ENCODE measurements at regions not wholly inside any gene's neighbourhood (a gene's known extent, or its start where the extent isn't known, plus 50 kb on each side); places are given as distances from the start of the nearest gene placed in this dataset.

DNA sequence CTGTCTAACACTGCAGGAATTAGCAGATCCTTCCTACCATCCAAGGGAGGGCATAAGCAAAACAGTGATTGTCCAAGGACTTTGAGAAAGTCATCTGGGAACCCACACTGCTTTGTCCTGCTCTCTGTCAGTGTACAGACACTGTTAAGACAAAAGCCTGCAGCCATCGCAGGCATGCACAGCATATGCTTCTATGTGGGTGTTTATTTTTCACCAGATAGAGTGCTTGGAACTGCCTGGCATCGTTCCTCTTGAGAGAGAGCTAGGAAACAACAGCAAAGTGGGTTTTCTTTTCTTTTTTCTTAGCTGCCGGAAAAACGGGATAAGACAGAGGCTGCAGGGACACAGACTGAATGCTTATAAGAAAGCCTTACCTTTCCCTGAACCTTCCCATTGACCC is 212.3 kb downstream of the ICE1 start:
- no peak overlapping the region for H3K27ac Mint-ChIP-seq (ENCODE audit: unreplicated experiment)
- Histone ChIP-seq H3K79me2 (ENCODE audit: insufficient read depth, low read length) (no peaks in the 10 kb centered on the region), H3K4me2 (ENCODE audit: low read length) (no peak overlapping the region), H4K20me1 (ENCODE audit: insufficient read depth, low read length) (no peaks in the 10 kb centered on the region), H2AFZ (ENCODE audit: low read depth, low read length) (no peak overlapping the region), H3K4me3 (ENCODE audit: insufficient read depth, low read depth, low read length) (no peak overlapping the region), H3K4me1 (ENCODE audit: insufficient read depth, low read length) (no peaks in the 10 kb centered on the region), H3K27me3 (ENCODE audit: insufficient read depth, low read length) (no peaks in the 10 kb centered on the region), H3K9ac (ENCODE audit: low read length) (no peak overlapping the region), H3K36me3 (ENCODE audit: insufficient read depth, low read length) (no peaks in the 10 kb centered on the region), H3K9me3 (ENCODE audit: insufficient read depth, low read depth, low read length) (no peaks in the 10 kb centered on the region), H3K27ac (ENCODE audit: low read depth, low read length) (no peak overlapping the region)
- H3K27me3 Mint-ChIP-seq (ENCODE audit: low read depth, unreplicated experiment) = peaks cover 8% of the 10 kb centered on the region
- H3K4me1 Mint-ChIP-seq (ENCODE audit: low read depth, unreplicated experiment) = peaks cover 14% of the 10 kb centered on the region
- DNase-seq (ENCODE audit: low read depth) = no peak
- FAIRE-seq = no peak
- peaks cover 4% of the 10 kb centered on the region for H3K9me3 Mint-ChIP-seq (ENCODE audit: unreplicated experiment)
- no peak overlapping the region for H3K4me3 Mint-ChIP-seq (ENCODE audit: unreplicated experiment)
- TF ChIP-seq CTCF (IDR thresholded peaks at IDR 0.05; ENCODE audit: insufficient read depth, low read depth, low read length) = no peak
- TF ChIP-seq EZH2 (IDR thresholded peaks at IDR 0.05; ENCODE audit: insufficient read depth, low read length) = no peak
- no peaks in the 10 kb centered on the region for H3K36me3 Mint-ChIP-seq (ENCODE audit: low read depth, unreplicated experiment)

GRCh38 chr5:5633579-5633978 is 211.1 kb downstream of the ICE1 start:
- peaks cover 20% of the 10 kb centered on the region for H3K4me1 Mint-ChIP-seq (ENCODE audit: low read depth, unreplicated experiment)
- no peak for DNase-seq (ENCODE audit: low read depth)
- H3K27ac Mint-ChIP-seq (ENCODE audit: unreplicated experiment) = no peak overlapping the region
- no peaks in the 10 kb centered on the region for H3K9me3 ChIP-seq (ENCODE audit: insufficient read depth, low read depth, low read length)
- H3K4me2 ChIP-seq (ENCODE audit: low read length) = no peak overlapping the region
- H4K20me1 ChIP-seq (ENCODE audit: insufficient read depth, low read length) = no peaks in the 10 kb centered on the region
- peaks cover 8% of the 10 kb centered on the region for H3K27me3 Mint-ChIP-seq (ENCODE audit: low read depth, unreplicated experiment)
- H3K4me1 ChIP-seq (ENCODE audit: insufficient read depth, low read length) = no peaks in the 10 kb centered on the region
- no peak overlapping the region for H3K4me3 Mint-ChIP-seq (ENCODE audit: unreplicated experiment)
- no peaks in the 10 kb centered on the region for H3K36me3 ChIP-seq (ENCODE audit: insufficient read depth, low read length)
- H3K4me3 ChIP-seq (ENCODE audit: insufficient read depth, low read depth, low read length) = no peak overlapping the region
- FAIRE-seq = no peak
- H3K79me2 ChIP-seq (ENCODE audit: insufficient read depth, low read length) = no peaks in the 10 kb centered on the region
- H2AFZ ChIP-seq (ENCODE audit: low read depth, low read length) = no peak overlapping the region
- H3K9me3 Mint-ChIP-seq (ENCODE audit: unreplicated experiment) = peaks cover 4% of the 10 kb centered on the region
- no peaks in the 10 kb centered on the region for H3K27me3 ChIP-seq (ENCODE audit: insufficient read depth, low read length)
- no peak for TF ChIP-seq EZH2 (IDR thresholded peaks at IDR 0.05; ENCODE audit: insufficient read depth, low read length)
- TF ChIP-seq CTCF (IDR thresholded peaks at IDR 0.05; ENCODE audit: insufficient read depth, low read depth, low read length) = no peak
- no peak overlapping the region for H3K9ac ChIP-seq (ENCODE audit: low read length)
- H3K27ac ChIP-seq (ENCODE audit: low read depth, low read length) = no peak overlapping the region
- H3K36me3 Mint-ChIP-seq (ENCODE audit: low read depth, unreplicated experiment) = no peaks in the 10 kb centered on the region

- no peak overlapping the region for H3K4me3 ChIP-seq (ENCODE audit: insufficient read depth, low read depth, low read length)
- no peaks in the 10 kb centered on the region for H4K20me1 ChIP-seq (ENCODE audit: insufficient read depth, low read length)
- H2AFZ ChIP-seq (ENCODE audit: low read depth, low read length) = no peak overlapping the region
- no peak for FAIRE-seq
- no peaks in the 10 kb centered on the region for H3K27me3 ChIP-seq (ENCODE audit: insufficient read depth, low read length)
- H3K4me3 Mint-ChIP-seq (ENCODE audit: unreplicated experiment) = no peak overlapping the region
- no peaks in the 10 kb centered on the region for H3K36me3 Mint-ChIP-seq (ENCODE audit: low read depth, unreplicated experiment)
- H3K4me1 Mint-ChIP-seq (ENCODE audit: low read depth, unreplicated experiment) = peaks cover 12% of the 10 kb centered on the region
- no peaks in the 10 kb centered on the region for H3K4me1 ChIP-seq (ENCODE audit: insufficient read depth, low read length)
- TF ChIP-seq EZH2 (IDR thresholded peaks at IDR 0.05; ENCODE audit: insufficient read depth, low read length) (no peak), CTCF (IDR thresholded peaks at IDR 0.05; ENCODE audit: insufficient read depth, low read depth, low read length) (no peak)
- H3K27ac ChIP-seq (ENCODE audit: low read depth, low read length) = no peak overlapping the region
- H3K9ac ChIP-seq (ENCODE audit: low read length) = no peak overlapping the region
- no peaks in the 10 kb centered on the region for H3K79me2 ChIP-seq (ENCODE audit: insufficient read depth, low read length)
- no peak for DNase-seq (ENCODE audit: low read depth)
- peaks cover 4% of the 10 kb centered on the region for H3K9me3 Mint-ChIP-seq (ENCODE audit: unreplicated experiment)
- H3K36me3 ChIP-seq (ENCODE audit: insufficient read depth, low read length) = no peaks in the 10 kb centered on the region
- no peaks in the 10 kb centered on the region for H3K9me3 ChIP-seq (ENCODE audit: insufficient read depth, low read depth, low read length)
- H3K27ac Mint-ChIP-seq (ENCODE audit: unreplicated experiment) = no peak overlapping the region
- no peak overlapping the region for H3K4me2 ChIP-seq (ENCODE audit: low read length)
- peaks cover 8% of the 10 kb centered on the region for H3K27me3 Mint-ChIP-seq (ENCODE audit: low read depth, unreplicated experiment)
Measured at GRCh38 chr5:5632678-5633077, 210.2 kb downstream of the ICE1 start.
